GM12878 (cell line): ENCODE measurements at regions not wholly inside any gene's neighbourhood (a gene's known extent, or its start where the extent isn't known, plus 50 kb on each side); places are given as distances from the start of the nearest gene placed in this dataset.

Experiments
- ATAC-seq: fragments of 200-7000 bp; cut with Tn5 transposase; 3 replicates; pipeline ENCODE4 v1.9.1; 2020; ENCODE audit warnings: mild to moderate bottlenecking, moderate library complexity
- BruUV-seq: library from RNA; stranded (reverse); fragments of 400-500 nt; replicated peaks from 2 replicates; lab custom pipeline; 2021; lab: Mats Ljungman, UMichigan
- CTCF ChIA-PET: fragments of 300-600 bp; sonication (Branson Sonifier 250); formaldehyde crosslinking; extraction: SDS; loops from one replicate; lab custom pipeline; 2021; ENCODE audit warnings: inconsistent platforms; lab: Yijun Ruan, JAX
- POLR2A ChIA-PET: fragments of 350-600 bp; formaldehyde crosslinking; extraction: SDS; loops from one replicate; lab custom pipeline; 2021; ENCODE audit warnings: inconsistent platforms; lab: Charles Lee
- RAD21 ChIA-PET: fragments of 300-600 bp; sonication (Branson Sonifier 250); formaldehyde crosslinking; loops from one replicate; lab custom pipeline; 2023; ENCODE audit warnings: antibody characterized with exemption; ENCODE audit not compliant: unreplicated experiment; lab: Charles Lee
- SMC1A ChIA-PET: fragments of 300-600 bp; sonication (Branson Sonifier 250); formaldehyde crosslinking; loops from one replicate; lab custom pipeline; 2023; ENCODE audit not compliant: unreplicated experiment, uncharacterized antibody; lab: Charles Lee
- DNase-seq: peaks from one replicate; pipeline ENCODE4 v3.0.0-alpha.2; 2011; ENCODE audit warnings: low read depth, low spot score
- FAIRE-seq: peaks from 3 replicates; lab custom pipeline; 2011; peaks lifted over from hg19 to GRCh38; lab: Jason Lieb, UNC
- H2AFZ ChIP-seq: 2 replicates; pipeline ENCODE4 v1.6.0; 2011; ENCODE audit warnings: low read depth, low read length, control low read depth; ENCODE audit not compliant: control insufficient read depth
- H3K27ac ChIP-seq: 2 replicates; pipeline ENCODE4 v1.5.1; 2011; ENCODE audit warnings: control low read depth; ENCODE audit not compliant: control insufficient read depth, insufficient read depth
- H3K27me3 ChIP-seq, 2 experiments: replicated peaks in 1 of 2; 2 replicates each; pipeline versions ENCODE4 v1.6.0 to v1.6.1; 2011; ENCODE audit warnings: low read length in 1 of 2; ENCODE audit not compliant: control insufficient read depth in 2 of 2, insufficient read depth in 2 of 2
- H3K36me3 ChIP-seq, 2 experiments: 2 replicates each; pipeline ENCODE4 v1.5.1; 2011; ENCODE audit warnings: low read length in 1 of 2; ENCODE audit not compliant: control insufficient read depth in 2 of 2, insufficient read depth in 2 of 2
- H3K4me1 ChIP-seq: 2 replicates; pipeline ENCODE4 v1.6.1; 2011; ENCODE audit warnings: mild to moderate bottlenecking, low read length, moderate library complexity, mixed read lengths; ENCODE audit not compliant: control insufficient read depth, insufficient read depth
- H3K4me2 ChIP-seq: 2 replicates; pipeline ENCODE4 v1.6.0; 2011; ENCODE audit warnings: control low read depth; ENCODE audit not compliant: control insufficient read depth, insufficient read depth
- H3K4me3 ChIP-seq: fragments of 200-600 bp; sonication (generic); 2 replicates; pipeline ENCODE4 v1.5.1; 2016
- H3K79me2 ChIP-seq: 2 replicates; pipeline ENCODE4 v1.6.0; 2011; ENCODE audit warnings: low read length; ENCODE audit not compliant: control insufficient read depth, insufficient read depth
- H3K9ac ChIP-seq: 2 replicates; pipeline ENCODE4 v1.8.0; 2011; ENCODE audit warnings: low read length, control low read depth, mixed read lengths; ENCODE audit not compliant: control insufficient read depth, insufficient read depth
- H3K9me3 ChIP-seq: replicated peaks from 3 replicates; pipeline ENCODE4 v1.5.1; 2011; ENCODE audit warnings: mild to moderate bottlenecking, low read length; ENCODE audit not compliant: control insufficient read depth, insufficient read depth
- H4K20me1 ChIP-seq: 2 replicates; pipeline ENCODE4 v1.6.0; 2011; ENCODE audit not compliant: control insufficient read depth, insufficient read depth
- FOXM1 ChIP-seq: IDR thresholded peaks from 2 replicates; pipeline ENCODE4 v1.6.1; 2012; ENCODE audit warnings: low read depth, mild to moderate bottlenecking, inconsistent platforms, low read length, moderate library complexity
- KAT2A ChIP-seq: conservative IDR thresholded peaks from 2 replicates; pipeline ENCODE4 v1.6.1; 2011; ENCODE audit warnings: low read depth, low read length; ENCODE audit not compliant: control insufficient read depth
- WGBS: methylation state at CpG from one replicate; pipeline ENCODE4 v1.1.6; 2016; ENCODE audit warnings: low lambda C conversion rate; ENCODE audit not compliant: insufficient replicate concordance, insufficient coverage; ENCODE audit errors: missing lambda C conversion rate; 5-methylcytosine and 5-hydroxymethylcytosine counted together
- in situ Hi-C: fragments of 300-500 bp; cut with MboI; formaldehyde crosslinking; loops from 9 replicates; pipeline ENCODE4 v1.14.3; 2018; ENCODE audit warnings: mixed read lengths
- intact Hi-C: fragments of 100-400 bp; cut with micrococcal nuclease; formaldehyde crosslinking; loops from one replicate; pipeline ENCODE4 v1.14.2; 2022; ENCODE audit not compliant: unreplicated experiment
- TF ChIP-seq, protein P1 (sequence below): IDR thresholded peaks from 2 replicates; pipeline ENCODE4 v1.6.1; 2012; ENCODE audit warnings: mild to moderate bottlenecking, low read depth, low read length

DNA sequence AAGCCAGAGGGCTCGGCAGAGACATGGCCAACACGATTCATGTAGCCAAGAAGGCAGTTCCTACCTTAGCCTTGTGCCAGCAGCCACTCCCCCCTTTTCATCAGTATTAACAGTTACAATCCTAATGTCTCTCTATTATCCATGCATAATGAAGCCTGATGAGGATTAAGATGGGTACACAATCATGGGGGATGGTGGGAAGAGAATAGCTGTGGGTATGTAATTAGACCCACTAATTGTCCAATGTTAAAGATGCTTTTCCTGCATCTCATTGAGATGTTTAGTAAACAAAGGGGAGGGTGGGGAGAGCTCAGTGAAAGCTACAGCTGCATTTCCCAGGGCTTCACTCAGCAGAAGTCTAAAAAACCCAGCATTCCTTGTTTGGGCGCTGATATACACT lies 70.4 kb upstream of the CMKLR1 start:
- H3K27me3 ChIP-seq, result no peaks in the 10 kb centered on the region; a peak in 1 of 4 replicates
- no peak for ATAC-seq
- no peak overlapping the region for H2AFZ ChIP-seq
- H3K4me2 ChIP-seq, result no peak overlapping the region
- WGBS, result 33% methylated on average over 3 of the region's 3 CpGs
- no peaks in the 10 kb centered on the region; the same call in 2 of the 3 replicates for H3K9me3 ChIP-seq
- intact Hi-C loops, result no loop called here
- H3K36me3 ChIP-seq, result no peaks in the 10 kb centered on the region
- POLR2A ChIA-PET, result no interaction called here
- H3K79me2 ChIP-seq, result no peaks in the 10 kb centered on the region
- no TSS peak for BruUV-seq
- TF ChIP-seq FOXM1, result no peak
- TF ChIP-seq, all 136 proteins: peak for 0
- Histone ChIP-seq H3K9ac (no peak overlapping the region), H3K4me3 (no peak overlapping the region), H3K4me1 (no peaks in the 10 kb centered on the region), H4K20me1 (no peaks in the 10 kb centered on the region), H3K27ac (no peak overlapping the region)
- ChIA-PET CTCF (no interaction called here), SMC1A (no interaction called here), RAD21 (no interaction called here)
- FAIRE-seq (no peak), DNase-seq (no peak)
- in situ Hi-C loops, result loop anchor here (25.0 kb wide), 1 partner anchor 1272 kb away; no protein-coding TSS in a partner anchor

DNA sequence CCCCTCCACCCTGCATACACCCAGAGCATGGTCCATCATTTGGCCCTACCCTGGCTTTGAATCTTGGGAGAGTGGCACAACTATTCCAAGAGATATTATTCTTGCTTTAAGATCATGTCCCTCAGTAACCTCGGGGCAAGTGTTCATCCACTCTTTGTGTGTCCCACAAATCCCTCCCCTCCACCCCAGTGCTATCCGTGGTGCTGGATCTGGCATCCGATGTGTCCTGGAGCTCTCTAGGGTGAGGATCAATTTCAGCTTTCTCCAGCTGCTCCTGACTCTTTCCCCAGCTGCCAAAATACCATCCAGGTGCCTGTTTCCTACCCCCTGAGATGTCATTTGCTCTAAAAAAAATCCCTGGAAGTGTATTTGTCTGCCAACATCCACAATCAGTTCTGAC lies 64.8 kb upstream of the CMKLR1 start:
- CTCF ChIA-PET, result no interaction called here
- intact Hi-C loops, result no loop called here

More for the DNA sequence above, 64.8 kb upstream of the CMKLR1 start:
- H3K4me3 ChIP-seq, result no peak overlapping the region
- SMC1A ChIA-PET, result no interaction called here
- no peak overlapping the region for H3K4me2 ChIP-seq
- no peak for ATAC-seq
- H3K9ac ChIP-seq, result no peak overlapping the region
- TF ChIP-seq, protein P1, sequence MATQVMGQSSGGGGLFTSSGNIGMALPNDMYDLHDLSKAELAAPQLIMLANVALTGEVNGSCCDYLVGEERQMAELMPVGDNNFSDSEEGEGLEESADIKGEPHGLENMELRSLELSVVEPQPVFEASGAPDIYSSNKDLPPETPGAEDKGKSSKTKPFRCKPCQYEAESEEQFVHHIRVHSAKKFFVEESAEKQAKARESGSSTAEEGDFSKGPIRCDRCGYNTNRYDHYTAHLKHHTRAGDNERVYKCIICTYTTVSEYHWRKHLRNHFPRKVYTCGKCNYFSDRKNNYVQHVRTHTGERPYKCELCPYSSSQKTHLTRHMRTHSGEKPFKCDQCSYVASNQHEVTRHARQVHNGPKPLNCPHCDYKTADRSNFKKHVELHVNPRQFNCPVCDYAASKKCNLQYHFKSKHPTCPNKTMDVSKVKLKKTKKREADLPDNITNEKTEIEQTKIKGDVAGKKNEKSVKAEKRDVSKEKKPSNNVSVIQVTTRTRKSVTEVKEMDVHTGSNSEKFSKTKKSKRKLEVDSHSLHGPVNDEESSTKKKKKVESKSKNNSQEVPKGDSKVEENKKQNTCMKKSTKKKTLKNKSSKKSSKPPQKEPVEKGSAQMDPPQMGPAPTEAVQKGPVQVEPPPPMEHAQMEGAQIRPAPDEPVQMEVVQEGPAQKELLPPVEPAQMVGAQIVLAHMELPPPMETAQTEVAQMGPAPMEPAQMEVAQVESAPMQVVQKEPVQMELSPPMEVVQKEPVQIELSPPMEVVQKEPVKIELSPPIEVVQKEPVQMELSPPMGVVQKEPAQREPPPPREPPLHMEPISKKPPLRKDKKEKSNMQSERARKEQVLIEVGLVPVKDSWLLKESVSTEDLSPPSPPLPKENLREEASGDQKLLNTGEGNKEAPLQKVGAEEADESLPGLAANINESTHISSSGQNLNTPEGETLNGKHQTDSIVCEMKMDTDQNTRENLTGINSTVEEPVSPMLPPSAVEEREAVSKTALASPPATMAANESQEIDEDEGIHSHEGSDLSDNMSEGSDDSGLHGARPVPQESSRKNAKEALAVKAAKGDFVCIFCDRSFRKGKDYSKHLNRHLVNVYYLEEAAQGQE, result peak; percentile 78
- no peak for TF ChIP-seq KAT2A
- TF ChIP-seq, all 136 proteins: peak for 1
- H3K9me3 ChIP-seq, result no peaks in the 10 kb centered on the region; the same call in 2 of the 3 replicates
- no peaks in the 10 kb centered on the region for H3K36me3 ChIP-seq
- H3K79me2 ChIP-seq, result no peaks in the 10 kb centered on the region
- H4K20me1 ChIP-seq, result no peaks in the 10 kb centered on the region
- POLR2A ChIA-PET, result no interaction called here
- RAD21 ChIA-PET, result no interaction called here
- DNase-seq (no peak), FAIRE-seq (no peak)
- H2AFZ ChIP-seq, result no peak overlapping the region
- BruUV-seq, result no TSS peak
- 19% methylated on average over 3 of the region's 3 CpGs for WGBS
- H3K27me3 ChIP-seq, result peaks cover 0 to 3% of the 10 kb centered on the region in 2 experiments; a peak in 3 of 4 replicates
- no peak overlapping the region for H3K27ac ChIP-seq
- in situ Hi-C loops, result loop anchor here (25.0 kb wide), 1 partner anchor 1267 kb away; no protein-coding TSS in a partner anchor
- no peaks in the 10 kb centered on the region for H3K4me1 ChIP-seq
